GM12872 (cell line): ENCODE measurements at regions not wholly inside any gene's neighbourhood (a gene's known extent, or its start where the extent isn't known, plus 50 kb on each side); places are given as distances from the start of the nearest gene placed in this dataset.

Source experiments
- TF ChIP-seq, protein P1 (sequence below): IDR thresholded peaks from 3 replicates; pipeline ENCODE4 v1.5.1; 2011; ENCODE audit warnings: low read depth, mild to moderate bottlenecking, low read length, moderate library complexity; ENCODE audit not compliant: insufficient read depth

DNA sequence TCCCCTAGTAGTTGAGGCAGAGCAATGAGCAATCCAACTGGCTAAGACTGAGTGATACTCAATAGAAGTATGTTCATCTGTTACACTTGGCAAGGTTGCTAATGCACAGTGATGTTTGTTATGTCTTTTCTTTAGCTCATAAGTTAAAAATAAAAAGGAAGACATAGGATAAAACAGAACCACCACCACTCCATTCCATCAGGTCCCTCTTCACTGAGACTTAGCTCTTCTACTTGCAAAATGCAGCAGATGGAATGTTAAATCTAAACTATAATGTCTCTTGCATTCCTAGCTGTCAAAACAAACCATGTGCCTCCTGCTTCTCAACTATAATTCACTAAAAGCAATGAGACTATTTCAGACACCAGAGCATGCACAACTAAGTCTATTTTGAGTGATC is 265.6 kb upstream of the UBE2E2 start:
- TF ChIP-seq, protein P1, sequence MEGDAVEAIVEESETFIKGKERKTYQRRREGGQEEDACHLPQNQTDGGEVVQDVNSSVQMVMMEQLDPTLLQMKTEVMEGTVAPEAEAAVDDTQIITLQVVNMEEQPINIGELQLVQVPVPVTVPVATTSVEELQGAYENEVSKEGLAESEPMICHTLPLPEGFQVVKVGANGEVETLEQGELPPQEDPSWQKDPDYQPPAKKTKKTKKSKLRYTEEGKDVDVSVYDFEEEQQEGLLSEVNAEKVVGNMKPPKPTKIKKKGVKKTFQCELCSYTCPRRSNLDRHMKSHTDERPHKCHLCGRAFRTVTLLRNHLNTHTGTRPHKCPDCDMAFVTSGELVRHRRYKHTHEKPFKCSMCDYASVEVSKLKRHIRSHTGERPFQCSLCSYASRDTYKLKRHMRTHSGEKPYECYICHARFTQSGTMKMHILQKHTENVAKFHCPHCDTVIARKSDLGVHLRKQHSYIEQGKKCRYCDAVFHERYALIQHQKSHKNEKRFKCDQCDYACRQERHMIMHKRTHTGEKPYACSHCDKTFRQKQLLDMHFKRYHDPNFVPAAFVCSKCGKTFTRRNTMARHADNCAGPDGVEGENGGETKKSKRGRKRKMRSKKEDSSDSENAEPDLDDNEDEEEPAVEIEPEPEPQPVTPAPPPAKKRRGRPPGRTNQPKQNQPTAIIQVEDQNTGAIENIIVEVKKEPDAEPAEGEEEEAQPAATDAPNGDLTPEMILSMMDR = no peak

DNA sequence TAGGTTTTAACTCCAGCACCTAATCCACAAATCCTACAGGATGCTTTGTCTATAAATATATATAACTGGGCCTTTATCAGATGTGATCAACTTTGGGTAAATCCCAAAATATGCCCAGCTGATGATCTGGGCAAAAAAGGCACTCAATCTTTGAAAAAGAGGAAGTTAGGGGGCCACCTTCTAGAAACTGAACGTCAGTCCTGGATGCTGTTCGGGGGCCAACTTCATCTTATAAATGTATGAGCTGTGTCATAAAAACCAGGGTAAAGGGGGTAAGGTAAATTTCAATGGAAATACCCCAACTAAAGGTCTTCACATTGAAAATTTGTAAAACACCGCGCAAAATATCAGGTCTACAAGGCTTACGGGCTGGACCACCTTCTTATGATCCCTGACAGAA is 264.4 kb upstream of the UBE2E2 start:
- TF ChIP-seq, protein P1 = no peak

DNA sequence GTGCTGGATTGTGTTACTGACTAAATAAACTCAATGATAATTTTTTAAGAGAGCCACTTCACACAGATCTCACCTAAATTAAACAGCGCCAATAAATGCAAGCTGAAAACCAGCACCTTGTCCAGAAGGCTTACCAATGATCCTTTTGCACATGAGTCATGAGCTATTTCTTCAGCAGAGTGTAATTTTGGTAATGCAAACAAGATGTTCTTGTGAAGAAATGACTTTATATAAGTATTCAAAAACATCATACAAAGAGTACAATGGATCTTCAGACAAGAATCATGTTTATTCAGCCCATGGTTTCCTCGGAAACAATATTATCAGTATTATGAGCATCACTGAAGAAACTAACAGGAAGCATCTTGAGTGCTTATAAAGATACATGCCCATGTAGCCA is 263.8 kb upstream of the UBE2E2 start:
- TF ChIP-seq, protein P1 = no peak

DNA sequence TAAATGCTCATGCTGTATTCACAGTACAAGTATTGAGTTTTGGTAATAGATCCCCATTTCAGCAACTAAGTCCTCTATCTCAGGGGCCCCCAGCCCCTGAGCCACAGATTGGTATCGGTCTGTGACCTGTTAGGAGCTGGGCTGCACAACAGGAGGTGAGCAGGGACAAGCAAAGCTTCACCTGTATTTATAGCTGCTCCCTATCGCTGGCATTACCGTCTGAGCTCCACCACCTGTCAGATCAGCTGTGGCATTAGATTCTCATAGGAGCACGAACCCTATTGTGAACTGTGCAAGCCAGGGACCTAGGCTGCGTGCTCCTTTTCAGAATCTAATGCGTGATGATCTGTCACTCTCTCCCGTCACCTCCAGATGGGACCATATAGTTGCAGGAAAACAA is 262.8 kb upstream of the UBE2E2 start:
- TF ChIP-seq, protein P1 = no peak

DNA sequence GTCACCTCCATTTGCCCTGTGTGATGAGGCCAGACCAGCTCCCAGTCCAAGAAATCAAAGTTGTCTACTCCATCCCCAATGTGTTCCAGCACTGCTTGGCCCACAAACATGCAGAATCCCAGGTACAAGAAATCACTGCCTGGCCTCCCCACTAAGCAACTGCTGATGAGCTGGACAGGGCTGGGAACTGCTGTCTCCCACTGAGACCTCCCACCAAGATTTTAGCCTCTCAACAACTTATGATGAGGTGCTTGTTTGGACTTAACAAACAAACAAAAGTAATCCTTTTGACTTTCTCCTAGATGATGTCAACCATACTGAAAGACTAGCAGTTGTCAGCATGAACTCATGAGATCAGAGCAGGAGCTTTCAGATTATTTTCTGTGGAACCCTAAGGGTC is 260.1 kb upstream of the UBE2E2 start:
- TF ChIP-seq, protein P1 = no peak

DNA sequence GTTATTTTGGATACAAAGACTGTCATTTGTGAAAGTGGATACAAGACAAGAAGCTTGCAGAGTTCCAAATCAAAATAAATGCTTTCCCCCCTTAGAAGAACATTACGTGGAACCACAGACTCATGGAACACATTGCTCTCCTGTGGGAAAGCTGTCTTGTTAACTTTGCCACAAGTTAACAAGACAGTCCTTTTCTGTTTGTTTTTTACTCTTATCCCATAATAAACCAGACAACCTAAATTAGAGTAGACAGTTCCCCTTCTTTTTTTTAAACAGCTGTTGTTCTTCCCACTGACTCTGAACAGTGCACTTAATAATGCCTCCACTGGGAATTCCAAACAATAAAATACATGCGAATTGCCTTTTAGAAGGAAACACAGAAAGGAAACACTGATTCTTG is 255.3 kb upstream of the UBE2E2 start:
- TF ChIP-seq, protein P1 = no peak

DNA sequence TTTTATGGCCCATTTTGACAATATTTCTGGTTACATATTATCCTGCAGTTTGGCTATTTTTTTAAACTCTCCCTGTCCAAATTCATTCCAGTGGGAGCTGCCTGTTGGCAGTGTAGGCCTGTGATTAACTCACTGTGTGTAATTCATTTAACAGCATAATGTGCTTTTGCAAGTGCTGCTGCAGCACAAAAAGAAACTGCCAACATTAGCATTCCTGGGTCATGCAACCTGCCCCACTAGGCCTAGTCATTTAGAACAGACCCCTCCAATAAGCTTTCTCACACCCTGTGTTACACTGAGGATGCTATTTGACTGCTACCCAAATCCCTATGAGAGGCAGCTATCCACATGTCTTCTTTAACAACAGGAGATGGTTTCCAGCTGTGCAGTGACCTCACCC is 251.2 kb upstream of the UBE2E2 start:
- TF ChIP-seq, protein P1 = no peak

DNA sequence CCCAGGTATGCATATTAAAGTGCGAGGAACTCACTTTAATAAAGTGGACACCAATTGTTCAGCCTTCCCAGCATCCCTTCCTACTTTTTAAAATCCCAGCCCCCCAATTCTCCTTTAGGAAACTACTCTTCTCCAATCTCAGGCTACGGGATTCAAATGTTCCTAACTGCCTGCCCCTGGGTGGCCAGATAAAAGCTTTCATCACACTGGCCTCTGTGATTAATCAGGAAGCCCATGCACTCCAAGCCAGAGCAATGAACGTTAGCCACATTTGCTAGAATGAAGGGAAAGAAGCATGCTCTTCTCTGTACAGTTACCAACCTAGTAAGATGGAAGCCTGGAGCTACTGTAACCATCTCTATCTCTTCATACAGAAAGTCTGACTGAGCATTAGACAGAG is 250.3 kb upstream of the UBE2E2 start:
- TF ChIP-seq, protein P1 = no peak
